IMR-90 (cell line): ENCODE measurements at regions not wholly inside any gene's neighbourhood (a gene's known extent, or its start where the extent isn't known, plus 50 kb on each side); places are given as distances from the start of the nearest gene placed in this dataset.

ENCODE experiments used
- ATAC-seq: fragments of 200-7000 bp; cut with Tn5 transposase; 2 replicates; pipeline ENCODE4 v1.9.1; 2020; ENCODE audit warnings: low read depth, mild to moderate bottlenecking, moderate library complexity
- BruUV-seq: library from RNA; stranded (reverse); fragments of 400-500 nt; replicated peaks from 2 replicates; lab custom pipeline; 2021; lab: Mats Ljungman, UMichigan
- CTCF ChIA-PET: fragments of 300-600 bp; formaldehyde crosslinking; extraction: SDS; loops from one replicate; lab custom pipeline; 2021; ENCODE audit warnings: antibody characterized with exemption; lab: Yijun Ruan, JAX
- POLR2A ChIA-PET: fragments of 300-600 bp; sonication (Branson Sonifier 250); formaldehyde crosslinking; loops from one replicate; lab custom pipeline; 2022; ENCODE audit warnings: antibody characterized with exemption; ENCODE audit not compliant: unreplicated experiment; lab: Charles Lee
- DNase-seq: peaks from one replicate; pipeline ENCODE4 v3.0.0; 2013
- H2AFZ ChIP-seq: replicated peaks from 2 replicates; pipeline ENCODE3; 2013; ENCODE audit warnings: low read length, mild to moderate bottlenecking; ENCODE audit not compliant: poor library complexity
- H2AK5ac ChIP-seq: 2 replicates; pipeline ENCODE4 v1.6.1; 2013; ENCODE audit warnings: low read depth, low read length, inconsistent platforms
- H2AK9ac ChIP-seq: replicated peaks from 2 replicates; pipeline ENCODE3; 2013; ENCODE audit warnings: mild to moderate bottlenecking, low read depth, low read length, moderate library complexity; ENCODE audit not compliant: poor library complexity
- H2BK120ac ChIP-seq: 2 replicates; pipeline ENCODE4 v1.6.1; 2013; ENCODE audit warnings: low read depth, low read length, inconsistent platforms
- H2BK15ac ChIP-seq: 3 replicates; pipeline ENCODE4 v1.6.1; 2013; ENCODE audit warnings: low read depth, low read length, inconsistent platforms
- H2BK20ac ChIP-seq: 2 replicates; pipeline ENCODE4 v1.6.1; 2013; ENCODE audit warnings: low read depth, mild to moderate bottlenecking, inconsistent platforms, low read length, moderate library complexity
- H2BK5ac ChIP-seq: 2 replicates; pipeline ENCODE4 v1.6.1; 2013; ENCODE audit warnings: mild to moderate bottlenecking, low read depth, low read length, inconsistent platforms; ENCODE audit not compliant: poor library complexity, severe bottlenecking
- H3K14ac ChIP-seq: replicated peaks from 2 replicates; pipeline ENCODE4 v1.6.1; 2013; ENCODE audit warnings: low read depth, low read length, inconsistent platforms
- H3K18ac ChIP-seq: 2 replicates; pipeline ENCODE4 v1.6.1; 2013; ENCODE audit warnings: low read depth, low read length, control low read depth
- H3K23ac ChIP-seq: 2 replicates; pipeline ENCODE4 v1.6.1; 2013; ENCODE audit warnings: low read depth, low read length, inconsistent platforms
- H3K27ac ChIP-seq: 2 replicates; pipeline ENCODE4 v1.5.1; 2013; ENCODE audit warnings: mild to moderate bottlenecking, control low read depth, low read length; ENCODE audit not compliant: insufficient read depth
- H3K27me3 ChIP-seq: 2 replicates; pipeline ENCODE4 v1.6.1; 2013; ENCODE audit warnings: low read length; ENCODE audit not compliant: control insufficient read depth, insufficient read depth
- H3K36me3 ChIP-seq: 2 replicates; pipeline ENCODE4 v1.6.1; 2013; ENCODE audit warnings: low read length, mixed read lengths; ENCODE audit not compliant: control insufficient read depth, insufficient read depth
- H3K4ac ChIP-seq: 2 replicates; pipeline ENCODE4 v1.6.1; 2013; ENCODE audit warnings: low read depth, low read length, inconsistent platforms
- H3K4me1 ChIP-seq: 2 replicates; pipeline ENCODE4 v1.6.1; 2013; ENCODE audit warnings: low read length, mixed read lengths; ENCODE audit not compliant: control insufficient read depth, insufficient read depth
- H3K4me2 ChIP-seq: 2 replicates; pipeline ENCODE4 v1.6.1; 2013; ENCODE audit warnings: low read depth, mild to moderate bottlenecking, control low read depth, low read length, moderate library complexity
- H3K4me3 ChIP-seq: 2 replicates; pipeline ENCODE4 v1.5.1; 2013; ENCODE audit warnings: low read depth, mild to moderate bottlenecking, control low read depth, low read length, moderate library complexity; ENCODE audit not compliant: insufficient read depth
- H3K56ac ChIP-seq: 2 replicates; pipeline ENCODE4 v1.6.1; 2013; ENCODE audit warnings: low read length, inconsistent platforms; ENCODE audit not compliant: insufficient read depth; ENCODE audit errors: extremely low read depth
- H3K79me1 ChIP-seq, 2 experiments: 2 replicates each; pipeline ENCODE4 v1.6.1; 2013; ENCODE audit warnings: low read length in 2 of 2, inconsistent platforms in 1 of 2, low read depth in 1 of 2
- H3K9ac ChIP-seq: 2 replicates; pipeline ENCODE4 v1.6.1; 2013; ENCODE audit warnings: low read depth, low read length, control low read depth
- H3K9me1 ChIP-seq: 2 replicates; pipeline ENCODE4 v1.6.1; 2013; ENCODE audit warnings: low read length, inconsistent platforms; ENCODE audit not compliant: insufficient read depth
- H3K9me3 ChIP-seq: 2 replicates; pipeline ENCODE4 v1.6.1; 2013; ENCODE audit warnings: low read length; ENCODE audit not compliant: control insufficient read depth, insufficient read depth
- H4K20me1 ChIP-seq: 2 replicates; pipeline ENCODE4 v1.6.1; 2013; ENCODE audit warnings: low read length, inconsistent platforms; ENCODE audit not compliant: insufficient read depth
- H4K5ac ChIP-seq: 2 replicates; pipeline ENCODE4 v1.6.1; 2013; ENCODE audit warnings: mild to moderate bottlenecking, low read depth, low read length, control low read depth
- H4K8ac ChIP-seq, 2 experiments: 2 replicates each; pipeline ENCODE4 v1.6.1; 2013; ENCODE audit warnings: low read depth in 2 of 2, low read length in 2 of 2, control low read depth in 1 of 2, inconsistent platforms in 1 of 2
- H4K91ac ChIP-seq: 2 replicates; pipeline ENCODE4 v1.6.1; 2013; ENCODE audit warnings: low read depth, low read length, inconsistent platforms; ENCODE audit not compliant: insufficient read depth
- BHLHE40 ChIP-seq: fragments of 150-350 bp; IDR thresholded peaks from 2 replicates; pipeline ENCODE4 v1.6.1; 2016; ENCODE audit warnings: mild to moderate bottlenecking, low read depth, low read length
- FOS ChIP-seq: fragments of 150-350 bp; IDR thresholded peaks from 2 replicates; pipeline ENCODE4 v1.6.1; 2016; ENCODE audit warnings: low read depth, low read length
- MAZ ChIP-seq: IDR thresholded peaks from 2 replicates; pipeline ENCODE4 v1.6.1; 2012; ENCODE audit warnings: low read depth, mild to moderate bottlenecking, low read length, improper control_type of control experiment, moderate library complexity, borderline replicate concordance
- WGBS, 2 experiments: methylation state at CpG; one replicate each; pipeline versions ENCODE4 v1.1.5 to v1.1.7; 2013; ENCODE audit warnings: missing lambda C conversion rate in 2 of 2; ENCODE audit not compliant: insufficient read length in 1 of 2; ENCODE audit errors: extremely low coverage in 2 of 2; 5-methylcytosine and 5-hydroxymethylcytosine counted together
- dilution Hi-C: fragments of 300-500 bp; cut with HindIII; formaldehyde crosslinking; loops from one replicate; pipeline ENCODE4 v1.14.3; 2018; ENCODE audit warnings: low sequenced_read_pairs; ENCODE audit not compliant: unreplicated experiment
- in situ Hi-C: fragments of 300-500 bp; cut with MboI; formaldehyde crosslinking; loops from 3 replicates; pipeline ENCODE4 v1.14.3; 2019; ENCODE audit warnings: low sequenced_read_pairs, inconsistent platforms, mixed read lengths
- intact Hi-C: fragments of 100-400 bp; cut with micrococcal nuclease; formaldehyde crosslinking; loops from 2 replicates; pipeline ENCODE4 v1.10.0; 2022

GRCh38 chr2:184215745-184216144 is 382.6 kb upstream of the ZNF804A start:
- intact Hi-C loops (no loop called here), in situ Hi-C loops (no loop called here), dilution Hi-C loops (no loop called here)
- Histone ChIP-seq H3K27me3 (no peaks in the 10 kb centered on the region), H3K4me3 (no peak overlapping the region), H3K9ac (no peak overlapping the region), H3K4me2 (no peak overlapping the region), H2BK20ac (no peak overlapping the region), H3K4ac (no peak overlapping the region), H4K5ac (no peak overlapping the region), H2AFZ (no peak overlapping the region), H2BK120ac (no peak overlapping the region), H3K9me3 (no peaks in the 10 kb centered on the region), H3K23ac (no peak overlapping the region), H3K27ac (no peak overlapping the region), H3K79me1 (no peaks in the 10 kb centered on the region), H3K4me1 (no peaks in the 10 kb centered on the region), H4K91ac (no peak overlapping the region), H2AK5ac (no peak overlapping the region), H3K56ac (no peak overlapping the region), H4K20me1 (no peaks in the 10 kb centered on the region), H3K36me3 (no peaks in the 10 kb centered on the region), H2AK9ac (no peak overlapping the region), H3K14ac (no peak overlapping the region), H2BK5ac (no peak overlapping the region), H3K9me1 (no peaks in the 10 kb centered on the region), H3K18ac (no peak overlapping the region), H2BK15ac (no peak overlapping the region), H4K8ac (no peak overlapping the region)
- POLR2A ChIA-PET, result no interaction called here
- no peak for ATAC-seq
- no TSS peak for BruUV-seq
- CTCF ChIA-PET, result no interaction called here
- WGBS, 2 experiments, result no CpG with 5 or more reads among the region's 1 CpG
- TF ChIP-seq FOS (no peak), BHLHE40 (no peak), MAZ (no peak)
- DNase-seq, result no peak
